GM21360 (cell line): ENCODE measurements at regions not wholly inside any gene's neighbourhood (a gene's known extent, or its start where the extent isn't known, plus 50 kb on each side); places are given as distances from the start of the nearest gene placed in this dataset.
"Not testable (repeated sequence)": the region's sequence is repeated elsewhere in the genome, so short reads cannot be mapped to it uniquely, and the experiment has no call there.

Source experiments
- ATAC-seq: cut with Tn5 transposase; IDR thresholded peaks from one replicate; pipeline ENCODE4 v1.9.1; 2021; ENCODE audit warnings: mild to moderate bottlenecking, moderate library complexity; ENCODE audit not compliant: unreplicated experiment

DNA sequence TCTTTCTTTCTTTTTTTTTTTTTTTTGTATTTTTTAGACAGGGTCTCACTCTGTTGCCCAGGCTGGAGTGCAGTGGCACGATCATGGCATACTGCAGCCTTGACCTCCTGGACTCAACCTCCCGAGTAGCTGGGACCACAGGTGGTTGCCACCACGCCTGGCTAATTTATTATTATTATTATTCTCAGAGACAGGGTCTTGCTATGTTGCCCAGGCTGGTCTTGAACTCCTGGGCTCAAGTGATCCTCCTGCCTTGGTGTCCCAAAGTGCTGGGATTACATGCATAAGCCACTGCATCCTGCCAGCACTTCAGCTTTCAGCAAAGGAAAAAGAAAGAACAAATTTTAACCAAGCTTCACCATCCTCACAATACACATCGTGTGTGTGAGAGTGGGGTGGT lies 97.9 kb upstream of the SERBP1 start:
- no peak for ATAC-seq

DNA sequence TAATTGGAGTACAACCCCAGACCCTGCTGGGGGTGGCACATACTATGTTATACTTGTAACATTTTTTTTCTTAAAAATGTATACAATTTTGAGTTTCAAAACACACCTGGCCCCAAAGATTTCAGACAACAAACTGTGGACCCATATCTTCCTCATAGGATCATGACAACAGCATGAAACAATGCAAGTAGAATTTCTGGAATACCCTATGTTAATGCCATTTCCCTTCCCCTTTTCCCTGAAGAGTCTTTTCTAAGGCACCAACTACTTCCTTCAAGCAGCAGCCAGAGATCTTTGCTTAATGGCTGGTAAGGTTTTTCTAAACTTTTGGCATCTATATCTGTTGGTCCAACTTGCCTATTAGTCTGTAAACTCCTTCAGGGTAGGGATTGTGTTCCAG lies 99.9 kb upstream of the SERBP1 start:
- no peak for ATAC-seq

DNA sequence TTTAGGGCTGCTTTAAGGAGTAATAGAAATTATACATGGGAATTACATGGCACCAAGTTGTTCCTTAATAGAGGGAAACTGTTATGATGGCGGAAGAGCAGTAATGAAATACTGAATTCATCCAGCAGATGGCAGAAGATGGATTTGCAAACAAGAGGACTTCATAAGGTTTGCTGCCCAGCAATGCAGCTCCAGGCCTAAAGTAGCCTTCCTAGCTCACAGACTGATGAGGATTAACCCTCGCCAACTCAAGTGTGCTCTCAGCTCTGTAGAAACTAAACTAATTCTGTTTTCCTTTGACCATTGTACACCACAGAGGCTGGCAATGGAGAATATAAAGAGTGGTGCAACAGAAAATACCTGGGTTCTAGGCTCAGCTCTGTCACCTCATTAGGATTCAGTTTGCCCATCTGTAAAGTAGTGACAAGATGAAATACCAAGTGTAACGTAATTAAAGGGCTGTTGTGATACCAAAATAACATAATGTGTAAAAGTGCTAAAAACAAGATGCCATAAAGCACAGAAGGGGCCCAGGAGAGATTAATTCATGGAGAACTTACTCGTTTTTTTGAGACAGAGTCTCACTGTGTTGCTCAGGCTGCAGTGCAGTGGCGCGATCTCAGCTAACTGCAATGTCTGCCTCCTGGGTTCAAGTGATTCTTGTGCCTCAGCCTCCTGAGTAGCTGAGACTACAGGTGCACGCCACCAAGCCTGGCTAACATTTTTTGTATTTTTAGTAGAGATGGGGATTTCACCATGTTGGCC lies 102.4 kb upstream of the SERBP1 start:
- ATAC-seq, result peak; percentile 64

DNA sequence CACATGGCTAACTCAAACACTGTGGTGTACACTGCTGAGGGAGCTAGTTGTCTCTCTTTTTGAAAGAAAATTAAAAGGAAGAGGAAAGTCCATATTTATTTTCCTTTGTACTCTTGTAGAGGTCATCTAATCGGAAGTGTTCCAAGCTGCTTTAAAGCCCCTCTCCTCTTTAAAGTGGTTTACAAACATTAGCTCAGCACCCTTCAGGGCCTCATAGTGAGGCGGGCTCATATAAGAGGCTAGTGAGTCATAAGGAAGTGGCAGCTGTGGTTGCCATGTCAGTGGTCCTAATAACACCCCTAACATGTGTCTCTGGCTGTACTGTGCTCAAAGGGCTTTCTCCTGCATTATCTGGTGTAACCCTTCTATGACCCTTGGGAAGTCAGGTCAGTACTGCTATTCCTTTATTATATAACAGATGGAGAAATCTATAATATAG lies 104.4 kb upstream of the SERBP1 start:
- ATAC-seq, result no peak

DNA sequence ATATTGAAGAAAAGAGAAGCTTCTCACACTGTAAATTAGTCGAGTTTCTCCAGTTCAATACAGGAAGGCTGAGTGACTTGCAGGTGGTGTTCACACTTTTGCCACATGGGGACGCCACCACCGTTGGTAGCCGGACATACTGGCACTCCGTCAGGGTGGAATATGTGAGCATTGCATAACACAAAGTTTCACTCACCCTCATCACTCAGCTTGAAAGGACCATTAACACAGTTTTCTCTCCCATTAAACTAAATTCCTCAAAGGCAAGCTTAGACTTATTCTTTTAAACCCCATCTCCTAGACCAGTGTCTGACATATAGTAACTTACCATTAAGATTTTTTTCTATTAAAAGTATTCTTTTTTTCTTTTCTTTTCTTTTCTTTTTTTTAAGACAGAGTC lies 105.3 kb upstream of the SERBP1 start:
- ATAC-seq, result peak; percentile 84

DNA sequence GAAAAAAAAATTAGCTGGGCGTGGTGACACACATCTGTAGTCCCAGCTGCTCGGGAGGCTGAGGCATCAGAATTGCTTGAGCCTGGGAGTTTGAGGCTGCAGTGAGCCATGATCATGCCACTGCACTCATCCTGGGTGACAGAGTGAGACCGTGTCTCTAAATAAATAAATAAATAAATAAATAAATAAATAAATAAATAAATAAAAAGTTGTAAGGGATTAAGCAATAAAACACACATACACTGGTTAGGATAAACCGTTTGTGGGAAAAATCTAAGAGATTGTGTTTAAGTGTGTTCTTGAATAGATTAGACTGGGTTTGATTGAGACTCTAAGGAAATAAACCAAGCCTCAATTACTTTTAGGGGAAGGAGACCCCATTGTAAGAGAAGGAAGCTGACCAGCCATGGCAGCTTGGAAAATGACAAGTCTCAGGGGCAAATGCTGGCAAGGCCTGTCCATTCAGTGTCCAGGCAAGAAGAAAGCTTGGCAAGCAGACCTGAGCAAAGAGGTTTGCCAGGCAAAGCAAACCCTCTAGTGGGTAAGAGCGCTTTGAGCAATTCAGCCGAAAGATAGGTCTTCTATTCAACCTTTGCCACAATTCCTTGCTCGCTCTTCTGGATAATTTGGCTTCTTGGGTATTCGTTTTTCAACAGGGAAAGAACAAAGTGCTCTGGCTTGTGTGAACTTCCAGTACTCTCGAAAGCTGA lies 106.9 kb upstream of the SERBP1 start:
- no peak for ATAC-seq

DNA sequence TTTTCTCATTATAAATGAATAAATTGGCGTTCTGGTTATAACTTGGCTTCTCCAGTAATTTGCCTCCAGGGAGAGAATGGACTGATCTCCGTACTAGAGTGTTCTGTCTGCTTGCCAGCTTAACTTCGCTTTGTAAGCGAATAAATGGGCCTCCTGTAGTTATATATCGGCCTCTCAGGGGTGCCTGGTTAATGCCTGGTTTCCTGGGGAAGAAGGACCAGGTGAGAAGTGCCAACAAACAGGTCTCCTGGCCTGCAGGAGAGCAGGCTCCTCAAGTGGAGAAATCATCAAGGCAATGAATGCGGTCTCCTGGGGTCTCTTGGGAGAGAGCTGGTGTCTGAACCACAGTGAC lies 107.4 kb upstream of the SERBP1 start:
- ATAC-seq, result no peak

DNA sequence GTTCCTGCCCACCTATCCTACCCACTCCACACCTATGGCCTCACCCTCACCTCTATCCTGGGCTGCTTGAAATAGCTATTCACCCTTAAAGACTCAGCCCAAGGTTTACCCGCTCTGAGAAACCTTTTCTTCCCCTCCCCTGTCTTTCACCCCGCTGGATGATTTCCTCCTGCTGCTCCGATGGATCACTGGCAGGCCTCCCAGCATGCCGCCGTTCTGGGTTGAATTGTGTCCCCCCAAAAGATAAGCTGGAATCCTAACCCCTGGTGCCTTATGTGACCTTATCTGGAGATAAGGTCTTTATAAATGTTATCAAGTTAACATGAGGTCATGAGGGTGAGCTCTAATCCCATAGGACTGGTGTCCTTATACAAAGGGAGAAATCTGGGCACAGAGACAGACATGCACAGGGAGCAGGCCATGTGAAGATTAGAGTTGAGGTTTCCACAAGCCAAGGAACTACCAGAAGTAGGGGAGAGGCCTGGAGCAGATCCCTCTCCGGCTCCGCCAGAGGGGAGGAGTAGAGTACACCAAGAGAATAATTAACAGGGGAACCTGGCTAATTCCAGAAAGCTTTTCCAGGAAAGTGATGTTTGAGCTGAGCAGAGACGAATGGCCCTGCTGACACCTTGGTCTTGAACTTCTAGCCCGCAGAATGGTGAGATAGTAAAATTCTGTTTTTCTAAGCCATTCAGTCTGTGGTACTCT lies 110.0 kb upstream of the SERBP1 start:
- ATAC-seq, result no peak

DNA sequence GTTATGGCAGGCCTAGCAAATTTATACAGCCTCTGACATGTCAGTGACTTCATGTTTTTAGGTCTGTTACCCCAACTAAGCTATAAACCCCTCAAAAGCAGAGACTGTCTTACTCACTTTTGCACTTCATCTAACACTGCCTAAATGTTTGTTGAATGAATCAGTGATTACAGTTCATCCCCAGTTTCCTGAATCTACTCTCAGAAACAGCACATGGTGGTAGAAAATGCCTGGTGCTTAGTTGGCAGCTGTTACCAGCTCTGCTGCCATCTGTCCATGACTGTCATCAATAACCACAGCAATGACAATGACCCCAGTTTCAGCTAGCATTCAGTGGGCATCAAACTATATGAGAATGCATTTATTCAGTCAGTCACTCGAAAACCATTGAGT lies 110.5 kb upstream of the SERBP1 start:
- ATAC-seq, result no peak

DNA sequence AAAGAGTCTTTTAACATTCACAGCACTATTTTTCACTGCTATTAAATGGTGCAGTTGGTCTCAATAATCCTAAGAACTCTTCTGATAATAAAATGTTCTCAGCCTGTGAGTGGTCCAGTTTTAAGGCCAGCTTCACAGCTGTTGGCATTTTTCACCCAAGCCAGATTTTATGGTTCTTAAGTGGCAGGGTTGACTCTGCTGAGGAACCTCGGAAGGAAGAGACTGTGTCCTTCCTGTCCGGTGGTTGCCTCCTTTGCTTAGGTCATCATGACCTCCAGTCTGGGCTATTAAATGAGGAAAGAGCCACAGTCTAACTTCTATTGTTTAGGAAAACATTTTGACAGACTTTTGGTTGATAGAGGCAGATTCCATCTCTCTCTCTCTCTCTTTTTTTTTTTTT lies 112.5 kb upstream of the SERBP1 start:
- no peak for ATAC-seq

DNA sequence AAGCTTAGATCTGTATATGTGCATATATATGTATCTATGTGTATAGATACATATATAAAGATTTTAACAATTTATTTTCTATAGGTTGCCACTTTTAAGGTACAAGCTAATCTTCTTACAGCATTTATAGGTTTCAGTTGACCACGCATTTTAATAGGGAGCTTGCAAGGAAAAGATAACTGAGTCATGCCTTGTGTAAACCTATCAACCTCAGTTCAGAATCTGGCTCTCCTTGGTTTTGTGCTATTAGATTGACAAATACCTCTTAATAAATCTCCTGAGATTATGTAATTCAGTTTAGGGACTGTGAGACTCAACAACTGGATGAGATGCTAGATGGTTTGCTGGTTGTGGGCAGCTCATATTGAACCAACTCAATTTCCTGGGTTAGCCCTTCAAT lies 114.7 kb upstream of the SERBP1 start:
- no peak for ATAC-seq

DNA sequence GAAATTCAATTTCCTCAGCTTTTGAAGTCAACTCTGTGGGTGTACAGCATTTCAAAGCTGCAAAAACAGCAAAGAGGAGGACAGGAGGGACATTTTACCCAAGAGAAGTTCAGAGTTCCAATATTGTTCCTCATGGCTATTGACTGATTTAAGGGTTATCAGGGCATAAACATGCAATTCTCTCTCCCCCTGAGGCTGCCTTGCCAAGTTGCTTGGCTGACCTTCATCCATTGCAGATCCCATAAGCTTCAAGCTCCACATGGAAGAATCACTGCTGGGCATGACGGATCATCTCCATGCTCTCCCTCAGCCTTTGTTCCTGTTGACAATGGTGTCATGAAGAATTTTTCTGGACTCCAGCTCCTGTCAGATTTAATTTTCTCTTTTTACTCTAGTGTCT lies 115.2 kb upstream of the SERBP1 start:
- ATAC-seq, result no peak

DNA sequence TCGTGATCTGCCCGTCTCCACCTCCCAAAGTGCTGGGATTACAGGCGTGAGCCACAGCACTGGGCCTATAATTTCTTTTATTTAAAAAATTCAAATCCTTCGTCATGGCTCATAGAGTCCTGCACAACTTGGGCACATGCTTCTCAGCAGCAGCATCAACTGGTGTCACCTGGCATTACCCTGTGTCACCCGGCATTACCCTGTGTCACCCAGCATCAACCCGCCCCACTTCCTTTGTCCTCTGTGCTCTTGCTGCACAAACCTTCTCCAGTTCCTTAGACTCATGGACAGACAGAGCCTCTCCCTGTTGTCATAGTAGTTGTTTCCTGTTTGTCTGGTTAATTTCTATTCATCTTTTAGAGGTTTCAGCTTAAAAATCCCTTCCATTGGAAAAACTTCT lies 121.2 kb upstream of the SERBP1 start:
- ATAC-seq, result no peak

DNA sequence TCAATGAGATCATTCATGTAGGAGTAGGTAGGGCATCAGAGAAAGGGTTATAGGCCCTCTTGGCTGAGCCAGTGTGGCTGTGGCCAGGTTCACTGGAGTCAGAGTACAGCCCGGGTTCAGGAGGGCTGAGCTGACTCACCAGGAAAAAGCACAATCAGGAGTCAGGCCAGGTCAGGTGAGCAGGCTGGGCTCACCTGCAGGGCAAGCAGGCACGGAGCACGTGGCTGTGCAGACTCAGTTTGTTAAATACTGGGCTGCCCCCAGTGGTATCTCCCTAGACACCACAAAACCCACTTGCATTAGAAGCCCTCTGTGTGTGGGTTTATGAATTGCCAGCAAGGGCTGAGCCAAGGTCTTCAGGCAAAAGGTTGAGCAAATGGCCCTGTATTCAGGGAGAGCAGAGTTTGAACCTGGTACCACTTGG lies 122.1 kb upstream of the SERBP1 start:
- ATAC-seq, result no peak

DNA sequence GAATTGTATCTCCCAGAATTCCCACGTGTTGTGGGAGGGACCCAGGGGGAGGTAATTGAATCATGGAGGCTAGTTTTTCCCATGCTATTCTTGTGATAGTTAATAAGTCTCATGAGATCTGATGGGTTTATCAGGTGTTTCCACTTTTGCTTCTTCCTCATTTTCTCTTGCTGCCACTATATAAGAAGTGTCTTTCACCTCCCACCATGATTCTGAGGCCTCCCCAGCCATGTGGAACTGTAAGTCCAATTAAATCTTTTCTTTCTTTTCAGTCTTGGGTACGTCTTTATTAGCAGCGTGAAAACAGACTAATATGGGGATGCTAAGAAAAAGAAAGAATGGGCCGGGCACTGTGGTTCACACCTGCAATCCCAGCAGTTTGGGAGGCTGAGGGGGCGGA lies 124.0 kb upstream of the SERBP1 start:
- ATAC-seq, result not testable (repeated sequence)

DNA sequence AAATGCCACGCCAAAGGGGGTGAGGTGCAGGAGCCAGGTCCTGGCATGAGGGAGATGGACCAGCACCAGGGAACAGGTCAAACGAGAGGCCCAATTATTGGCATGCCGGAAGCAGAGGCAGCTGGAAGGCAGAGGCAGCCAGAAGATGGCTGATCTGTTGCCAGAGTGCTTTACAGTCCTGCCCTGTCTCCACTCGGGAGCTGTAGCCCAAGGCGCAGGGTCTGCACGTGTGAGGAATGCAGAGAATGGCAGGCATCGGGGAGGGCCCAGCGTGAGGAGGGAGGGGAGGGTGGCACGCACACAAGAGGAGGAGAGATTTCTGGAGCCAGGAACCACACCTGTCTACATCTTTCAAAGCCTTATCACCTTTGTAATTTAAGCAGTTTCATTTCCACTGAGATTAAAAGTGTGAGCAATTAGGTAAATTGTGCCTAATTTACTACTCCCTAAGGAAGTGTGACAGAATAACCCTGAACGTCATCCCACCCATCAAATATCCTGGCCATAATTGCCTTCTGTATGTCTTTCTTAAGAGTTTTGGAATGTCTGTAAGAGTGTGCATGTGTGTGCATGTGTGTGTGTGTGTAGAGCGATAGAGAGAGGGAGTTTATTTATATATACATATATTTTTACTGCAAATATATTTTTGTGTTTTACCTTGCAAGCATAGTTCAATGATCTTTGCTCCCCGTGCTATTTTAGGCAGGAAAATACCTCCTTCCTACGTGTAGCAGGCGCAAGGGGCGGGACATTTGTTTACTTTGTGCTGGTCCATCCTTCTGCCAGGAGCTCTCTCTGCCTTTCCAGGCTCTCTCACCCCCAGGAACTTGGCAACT lies 125.5 kb upstream of the SERBP1 start:
- ATAC-seq, result no peak

DNA sequence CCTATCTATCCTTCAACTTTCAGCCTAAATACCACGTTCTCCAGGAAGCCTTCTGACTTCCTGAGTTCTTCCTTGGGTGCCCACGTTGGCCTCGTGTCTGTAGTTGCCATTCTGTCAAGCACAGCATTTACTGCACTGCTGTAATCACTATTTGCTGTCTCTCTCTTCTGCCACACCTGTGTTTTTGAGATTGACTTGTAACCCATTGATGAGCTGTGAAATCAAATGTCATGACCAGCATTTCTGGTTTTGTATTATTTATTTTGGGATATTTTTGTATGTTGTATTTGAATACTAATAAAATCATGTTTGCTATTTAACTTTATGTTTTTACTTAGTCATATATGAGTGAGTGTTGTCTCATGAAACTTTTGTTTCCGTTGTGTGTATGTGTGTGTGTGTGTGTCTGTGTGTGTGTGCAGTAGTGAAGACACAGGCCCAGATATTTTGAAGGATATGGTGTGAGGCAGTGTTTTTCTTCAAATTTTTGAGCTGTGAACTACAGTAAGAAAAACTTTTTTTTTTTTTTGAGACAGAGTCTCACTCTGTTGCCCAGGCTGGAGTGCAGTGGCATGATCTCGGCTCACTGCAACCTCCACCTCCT lies 126.2 kb upstream of the SERBP1 start:
- no peak for ATAC-seq

DNA sequence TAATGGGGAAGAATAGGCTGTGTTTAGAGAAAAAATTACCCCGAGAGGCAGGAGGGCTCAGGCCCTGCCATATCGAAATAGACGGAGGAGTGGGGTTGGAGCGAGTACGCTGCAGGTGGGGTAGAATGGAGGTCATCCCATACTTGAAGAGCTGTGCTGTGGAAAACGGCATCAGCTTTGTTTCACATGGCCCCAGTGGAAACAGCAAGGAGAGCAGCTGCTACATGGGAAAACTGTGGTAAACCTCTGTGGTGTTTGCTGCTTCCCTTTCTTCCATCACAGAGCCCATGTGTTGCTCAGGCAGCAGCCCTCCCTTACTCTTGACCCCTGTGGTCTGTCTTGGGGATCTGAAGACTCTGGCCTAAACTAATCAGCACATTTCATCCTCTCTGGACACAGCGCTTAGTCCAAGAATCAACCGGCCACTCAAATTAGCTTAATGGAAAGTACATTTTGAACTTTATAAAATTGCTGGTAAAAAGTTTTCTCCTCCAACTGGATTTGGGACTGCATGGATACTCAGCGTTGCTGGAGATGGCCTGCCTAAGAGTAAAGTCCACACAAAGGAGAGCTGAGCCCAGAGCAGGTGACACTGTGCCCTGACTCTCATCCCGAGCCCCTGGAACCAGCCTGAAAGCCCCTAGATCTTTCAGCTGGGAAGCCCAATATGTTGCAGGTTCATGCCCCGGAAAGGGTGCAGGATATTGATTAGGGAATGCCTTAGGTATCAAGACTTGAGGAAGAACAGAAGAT lies 127.1 kb upstream of the GADD45A start:
- ATAC-seq, result no peak

DNA sequence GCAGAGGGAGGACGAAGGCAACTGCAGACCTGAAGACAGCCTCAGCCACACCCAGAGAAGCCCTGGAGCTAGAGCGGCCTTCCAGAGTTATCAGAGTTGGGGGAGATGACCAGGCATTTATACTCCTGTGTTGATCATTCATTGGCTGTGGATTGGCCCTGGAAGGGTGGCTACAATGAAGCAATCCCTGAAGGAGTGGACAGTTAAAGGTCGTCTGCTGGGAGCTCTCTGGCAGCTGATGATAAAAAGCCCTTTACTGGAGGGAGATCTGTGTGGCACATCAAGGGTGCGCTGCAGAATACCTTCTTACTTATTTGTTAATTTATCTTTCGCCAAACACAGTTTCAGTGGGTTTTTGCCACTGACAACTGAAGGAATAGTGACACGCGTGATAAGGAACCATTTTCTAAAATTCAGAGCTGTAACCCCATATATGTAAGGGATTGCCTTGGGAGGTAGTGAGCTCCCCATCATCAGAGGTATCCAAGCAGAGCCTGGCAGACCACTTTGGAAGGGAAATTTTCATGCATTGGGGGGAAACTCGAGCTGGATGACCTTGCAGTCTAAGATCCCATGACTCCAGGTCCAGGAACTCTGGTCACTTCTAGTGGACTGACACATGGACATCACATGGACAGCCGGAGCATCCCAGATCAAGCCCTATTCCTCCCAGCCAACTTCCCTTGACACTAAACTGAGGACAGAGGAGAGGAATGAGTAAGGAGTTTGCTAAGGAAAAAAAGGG lies 126.4 kb upstream of the GADD45A start:
- no peak for ATAC-seq
